GM19035 (cell line): ENCODE measurements at regions not wholly inside any gene's neighbourhood (a gene's known extent, or its start where the extent isn't known, plus 50 kb on each side); places are given as distances from the start of the nearest gene placed in this dataset.
A peak's percentile ranks its signal among the peaks of the same experiment; 100 is the strongest.

Experiments
- ATAC-seq: cut with Tn5 transposase; IDR thresholded peaks from one replicate; pipeline ENCODE4 v1.9.1; 2021; ENCODE audit not compliant: unreplicated experiment

DNA sequence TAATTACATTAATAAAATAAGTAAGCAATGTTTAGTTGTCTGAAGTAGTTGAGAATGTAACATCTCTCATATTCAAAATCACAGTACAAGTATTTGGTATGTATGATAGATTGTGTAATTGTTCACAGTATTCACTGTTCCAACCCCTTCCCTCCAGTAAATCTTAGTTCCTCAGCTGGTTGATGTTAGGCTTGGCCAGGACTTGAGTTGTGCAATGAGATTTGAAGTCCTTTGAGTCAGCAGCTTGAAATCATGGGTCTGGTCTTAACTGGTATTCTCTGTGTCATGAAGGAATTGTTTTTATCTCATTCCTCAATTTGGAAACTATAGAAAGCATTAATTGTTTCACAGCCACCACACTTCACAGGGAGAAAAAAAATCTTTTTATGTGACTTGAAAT, 477.1 kb downstream of the FSCB start:
- ATAC-seq: no peak

DNA sequence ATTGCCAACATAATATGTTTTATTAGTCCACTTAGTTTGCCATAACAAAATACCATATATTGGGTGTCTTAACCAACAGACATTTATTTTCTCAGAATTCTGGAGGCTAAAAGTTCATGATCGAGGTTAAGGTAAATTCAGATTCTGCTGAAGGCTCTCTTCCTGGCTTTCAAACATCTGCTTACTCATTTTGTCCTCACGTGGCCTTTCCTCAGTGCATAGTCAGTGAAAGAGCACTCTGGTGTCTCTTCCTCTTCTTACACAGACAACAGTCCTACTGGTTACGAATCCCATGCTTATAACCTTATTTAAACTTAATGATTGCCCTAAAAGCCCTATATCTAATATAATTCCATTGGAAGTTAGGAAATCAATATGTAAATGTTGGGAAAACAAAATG, 479.7 kb downstream of the FSCB start:
- ATAC-seq: no peak

DNA sequence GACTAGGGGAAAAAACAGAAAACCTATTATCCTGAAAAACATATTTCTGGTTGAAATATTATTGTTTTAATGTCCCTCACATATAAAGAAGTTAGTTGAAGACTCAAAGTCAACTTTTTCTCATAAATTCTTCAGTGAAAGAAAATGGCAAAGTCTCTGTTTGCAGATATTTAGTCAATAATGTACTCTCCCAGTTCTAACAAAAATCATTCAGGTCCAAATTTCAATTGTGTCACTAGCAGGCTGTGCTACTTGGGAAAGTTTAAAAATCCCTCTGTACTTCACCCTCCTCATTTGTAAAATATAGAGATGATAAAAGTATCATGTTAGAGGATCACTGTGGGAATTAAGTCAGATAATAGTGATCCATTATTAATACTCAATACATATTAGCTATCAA, 496.5 kb downstream of the FSCB start:
- no peak for ATAC-seq

DNA sequence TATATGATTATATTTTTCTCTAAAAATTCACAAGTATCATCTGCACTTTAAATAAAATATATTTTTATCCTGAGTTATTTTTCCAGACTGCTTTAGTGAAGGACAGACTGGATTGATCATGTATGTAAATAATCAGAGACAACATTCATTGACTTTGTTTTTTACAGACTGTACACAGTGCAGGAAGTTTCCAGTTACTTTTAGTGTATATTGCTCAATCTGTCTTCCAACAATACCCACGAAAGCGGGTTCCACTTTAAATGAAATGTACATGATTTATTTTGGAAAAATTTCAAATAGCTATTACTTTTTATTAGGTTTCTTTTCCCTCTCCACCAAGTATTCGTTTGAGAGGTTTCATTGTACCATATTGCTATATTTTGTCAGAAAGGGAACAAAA, 497.0 kb downstream of the FSCB start:
- ATAC-seq: no peak

DNA sequence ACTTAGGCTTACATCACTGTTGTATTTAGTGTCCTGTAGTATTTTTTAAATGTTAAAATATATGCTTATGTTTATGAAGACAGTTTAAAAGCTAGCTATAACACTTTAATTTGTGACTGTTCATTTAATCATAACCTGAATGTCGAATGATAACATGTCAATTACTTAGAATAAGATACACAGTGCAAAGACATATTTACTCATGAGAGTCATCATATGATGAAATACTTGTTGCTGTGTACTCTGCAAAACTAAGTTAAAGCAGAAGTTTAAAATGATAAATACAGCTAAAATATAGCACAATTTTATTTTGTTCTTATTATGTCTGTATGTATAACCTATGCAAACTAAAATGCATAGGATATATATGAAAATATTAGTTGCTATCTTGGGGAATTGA, 497.4 kb downstream of the FSCB start:
- ATAC-seq: no peak

DNA sequence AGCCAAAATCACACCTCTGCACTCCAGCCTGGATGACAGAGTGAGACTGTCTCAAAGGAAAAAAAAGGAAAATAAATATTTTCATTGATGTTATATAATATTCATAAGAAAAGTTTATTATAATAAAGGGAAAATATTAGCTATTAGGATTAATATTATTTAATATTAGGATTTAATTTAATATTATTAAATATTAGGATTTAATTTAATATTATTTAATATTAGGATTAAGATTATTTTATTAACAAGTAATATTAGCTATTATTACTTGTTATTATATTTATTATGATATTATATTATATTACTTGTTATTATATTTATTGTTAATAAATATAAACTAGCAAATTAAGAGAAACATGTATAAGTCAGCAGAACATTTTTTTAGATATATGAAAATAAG, 518.1 kb downstream of the FSCB start:
- ATAC-seq: no peak

DNA sequence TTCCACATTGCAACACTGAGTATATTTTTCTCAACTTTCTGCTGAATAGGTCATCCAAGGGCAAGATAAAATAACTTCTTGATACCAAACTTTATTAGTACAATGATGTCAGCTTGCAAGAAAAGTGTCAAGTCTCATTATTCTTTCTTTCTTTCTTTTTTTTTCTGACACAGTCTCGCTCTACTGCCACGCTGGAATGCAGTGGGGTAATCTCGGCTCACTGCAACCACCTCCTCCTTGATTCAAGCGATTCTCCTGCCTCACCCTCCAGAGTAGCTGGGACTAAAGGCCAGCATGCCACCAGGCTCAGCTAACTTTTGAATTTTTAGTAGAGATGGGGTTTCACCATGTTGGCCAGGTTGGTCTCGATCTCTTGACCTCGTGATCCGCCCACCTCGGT, 523.4 kb downstream of the FSCB start:
- no peak for ATAC-seq

DNA sequence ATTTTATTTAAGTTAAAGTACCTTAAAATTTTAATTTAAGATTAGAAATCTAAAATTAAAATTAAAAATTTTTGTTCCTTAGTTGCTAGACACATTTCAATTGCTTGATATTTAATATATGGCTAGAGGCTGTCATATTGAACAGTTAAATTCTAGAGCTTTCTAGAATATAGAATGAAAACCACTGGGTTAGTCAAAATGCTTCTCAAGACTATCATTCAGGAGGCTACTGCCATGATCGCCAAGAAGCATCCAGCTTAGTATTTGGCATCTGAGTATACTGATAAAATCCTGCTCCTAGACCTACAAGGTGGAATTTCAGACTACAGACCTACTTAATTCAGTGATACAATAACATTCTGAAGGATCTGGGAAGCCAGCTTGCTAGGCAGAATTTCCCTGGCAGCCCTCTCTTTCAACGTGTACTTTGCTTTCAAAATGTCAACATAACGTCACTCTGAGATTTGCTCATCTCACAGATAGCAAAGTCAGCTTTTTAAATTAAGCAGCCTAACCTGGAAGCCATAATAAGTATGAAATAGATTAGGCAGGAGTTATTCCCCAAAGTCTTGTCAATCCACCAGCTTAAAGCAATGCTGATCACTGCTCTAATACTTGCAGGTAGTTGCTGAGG, 525.8 kb downstream of the FSCB start:
- no peak for ATAC-seq

DNA sequence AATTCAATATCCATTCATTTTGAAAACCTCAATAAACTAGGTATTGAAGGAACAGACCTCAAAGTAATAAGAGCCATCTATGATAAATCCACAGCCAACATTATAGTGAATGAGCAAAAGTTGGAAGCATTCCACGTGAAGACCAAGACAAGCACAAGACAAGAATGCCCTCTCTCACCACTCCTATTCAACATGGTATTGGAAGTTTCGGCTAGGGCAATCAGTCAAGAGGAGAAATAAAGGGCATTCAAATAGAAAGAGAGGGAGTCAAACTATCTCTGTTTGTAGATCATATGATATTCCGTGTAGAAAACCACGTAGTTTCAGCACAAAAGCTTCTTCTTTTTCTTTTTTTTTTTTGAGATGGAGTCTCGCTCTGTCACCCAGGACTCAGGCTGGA, 550.3 kb downstream of the FSCB start:
- ATAC-seq: no peak

DNA sequence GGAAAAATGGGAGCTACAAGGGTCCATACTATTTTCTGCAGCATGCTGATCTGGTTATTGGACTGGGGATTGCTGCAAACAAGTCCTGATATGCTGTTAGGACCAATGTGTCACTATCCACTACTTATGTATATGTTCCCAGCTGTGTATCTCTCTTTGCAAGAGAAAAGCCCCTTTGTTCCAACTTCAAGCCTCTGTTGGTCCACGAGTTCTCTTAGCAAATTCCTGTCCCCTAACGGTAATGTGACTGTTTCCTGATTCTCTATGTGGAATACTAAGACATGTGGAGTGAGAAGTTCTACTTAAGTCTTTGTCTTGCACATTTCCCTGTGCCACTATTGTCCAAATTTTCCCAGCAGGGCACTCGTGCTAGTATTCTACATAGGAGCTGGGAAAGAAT, 557.7 kb downstream of the FSCB start:
- ATAC-seq: no peak

DNA sequence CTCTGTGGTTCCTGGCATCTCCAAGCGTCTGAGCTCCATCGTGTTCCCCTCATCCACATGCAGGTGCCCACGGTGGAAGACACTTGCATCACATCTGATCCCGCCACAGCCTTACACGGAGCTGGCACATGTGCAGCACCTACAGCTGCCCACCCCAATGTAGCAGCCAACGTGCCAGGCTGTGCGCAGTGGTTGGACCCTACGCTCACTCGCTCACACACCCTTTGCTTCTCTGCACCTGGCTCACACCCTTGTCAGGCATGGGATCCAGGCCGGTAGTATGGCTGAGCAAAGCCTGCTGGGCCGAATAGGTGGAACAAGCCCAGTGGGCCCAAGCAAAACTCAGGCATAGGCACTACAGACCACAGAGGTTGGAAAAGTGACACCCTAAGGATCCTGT, 567.2 kb downstream of the FSCB start:
- no peak for ATAC-seq

DNA sequence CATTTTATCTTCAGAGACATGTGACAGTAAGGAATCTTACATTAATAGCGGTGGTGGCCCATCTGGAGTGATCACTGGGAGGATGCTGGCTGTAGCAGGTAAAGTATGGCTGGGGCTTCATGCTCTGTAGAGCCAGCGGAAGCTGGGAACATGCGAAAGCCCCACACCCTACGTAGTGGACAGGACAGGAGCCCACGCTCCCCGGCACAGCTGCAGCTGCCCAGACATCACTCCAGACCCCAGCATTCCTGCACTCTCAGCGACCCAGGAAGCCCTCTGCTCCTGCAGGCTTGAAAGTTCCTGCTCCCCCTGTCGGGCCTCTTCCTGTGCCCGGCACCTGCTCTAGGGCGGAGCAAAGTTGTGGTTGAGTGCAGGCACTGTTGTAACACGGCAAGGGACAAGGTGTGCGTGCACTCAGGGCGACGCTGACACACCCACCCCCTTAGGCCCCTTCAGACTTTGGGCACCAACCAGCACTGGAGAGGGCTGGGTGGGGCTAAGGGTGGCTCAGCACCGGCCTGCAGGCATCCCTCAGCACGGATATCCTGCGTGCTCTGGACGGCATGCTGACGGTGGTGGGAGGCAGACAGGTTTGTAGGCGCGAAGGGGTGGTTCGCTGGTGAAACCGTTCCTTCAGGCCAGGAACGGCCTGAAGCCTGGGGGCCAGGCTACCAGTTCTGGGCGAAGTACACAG, 568.3 kb downstream of the FSCB start:
- ATAC-seq: no peak

DNA sequence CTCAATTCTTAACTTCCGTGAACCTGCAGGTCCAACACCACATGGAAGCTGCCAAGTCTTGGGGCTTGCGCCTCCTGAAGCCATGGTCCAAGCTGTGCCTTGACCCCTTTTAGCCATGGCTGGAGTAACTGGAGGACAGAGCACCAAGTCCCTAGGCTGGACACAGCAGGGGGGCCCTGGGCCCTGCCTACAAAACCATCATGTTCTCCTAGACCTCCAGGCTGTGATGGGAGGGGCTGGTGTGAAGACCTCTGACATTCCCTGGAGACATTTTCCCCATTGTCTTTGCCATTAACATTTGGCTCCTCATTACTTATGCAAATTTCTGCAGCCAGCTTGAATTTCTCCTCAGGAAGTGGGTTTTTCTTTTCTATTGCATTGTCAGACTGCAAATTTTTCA, 570.1 kb downstream of the FSCB start:
- ATAC-seq: no peak

DNA sequence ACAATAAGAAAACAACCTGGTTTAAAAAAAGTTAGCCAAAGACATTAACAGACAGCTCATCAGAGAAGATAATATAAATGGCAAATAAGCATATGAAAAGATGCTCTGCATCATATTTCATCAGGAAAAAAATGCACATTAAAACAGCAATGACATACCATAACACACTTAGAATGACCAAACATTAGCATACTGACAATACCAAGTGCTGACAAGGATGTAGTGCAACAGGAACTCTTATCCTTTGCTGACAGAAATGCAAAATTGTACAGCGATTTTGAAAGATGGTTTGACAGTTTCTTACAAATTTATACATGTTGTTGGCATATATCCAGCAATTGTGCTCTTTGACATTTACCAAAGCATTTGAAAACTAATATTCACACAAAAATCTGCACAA, 573.0 kb downstream of the FSCB start:
- ATAC-seq: no peak

DNA sequence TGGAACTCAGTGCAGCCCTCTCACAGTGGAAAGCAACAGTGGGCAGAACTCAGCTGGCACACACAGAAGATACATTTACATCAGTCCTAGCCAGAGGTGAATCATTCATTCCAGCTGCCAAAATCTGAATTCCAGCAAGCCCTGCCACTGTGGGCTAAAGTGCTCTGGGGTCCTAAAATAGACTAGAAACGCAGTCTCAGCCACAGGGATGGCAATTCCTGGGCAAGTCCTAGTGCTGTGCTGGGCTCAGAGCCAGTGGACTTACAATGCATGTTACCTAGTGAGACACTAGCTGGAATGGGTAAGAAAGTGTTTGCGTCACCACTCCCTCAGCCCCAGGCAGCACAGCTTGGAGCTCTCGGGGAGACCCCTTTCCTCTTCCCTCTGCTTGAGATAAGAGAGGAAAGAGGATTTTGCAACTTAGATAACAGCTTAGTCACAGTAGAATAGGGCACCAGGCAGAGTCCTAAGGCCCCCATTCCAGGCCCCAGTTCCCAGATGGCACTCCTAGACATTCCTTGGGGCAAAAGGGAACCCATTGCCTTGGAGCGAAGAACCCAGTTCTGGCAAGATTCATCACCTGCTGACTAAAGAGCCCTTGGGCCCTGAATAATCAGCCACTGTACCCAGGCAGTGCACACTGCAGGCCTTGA, 592.9 kb downstream of the FSCB start:
- no peak for ATAC-seq

DNA sequence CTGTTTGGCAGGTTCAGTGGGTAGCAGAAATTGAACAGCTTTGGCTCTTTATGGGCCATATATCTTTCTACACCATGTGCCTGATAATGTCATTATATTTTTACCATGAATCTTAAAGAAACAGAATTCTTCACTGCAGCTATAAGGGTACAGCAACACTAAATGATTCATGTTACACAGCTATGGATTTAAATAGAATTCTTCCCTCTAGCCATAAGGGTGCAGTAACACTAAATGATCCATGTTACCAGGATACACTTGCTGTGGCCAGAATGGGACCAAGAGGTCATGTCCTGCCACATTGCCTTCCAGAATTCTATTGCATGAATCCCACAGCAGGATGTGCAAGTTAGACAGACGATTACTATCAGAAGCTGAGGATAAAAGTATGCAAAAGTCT, 603.9 kb downstream of the FSCB start:
- no peak for ATAC-seq

DNA sequence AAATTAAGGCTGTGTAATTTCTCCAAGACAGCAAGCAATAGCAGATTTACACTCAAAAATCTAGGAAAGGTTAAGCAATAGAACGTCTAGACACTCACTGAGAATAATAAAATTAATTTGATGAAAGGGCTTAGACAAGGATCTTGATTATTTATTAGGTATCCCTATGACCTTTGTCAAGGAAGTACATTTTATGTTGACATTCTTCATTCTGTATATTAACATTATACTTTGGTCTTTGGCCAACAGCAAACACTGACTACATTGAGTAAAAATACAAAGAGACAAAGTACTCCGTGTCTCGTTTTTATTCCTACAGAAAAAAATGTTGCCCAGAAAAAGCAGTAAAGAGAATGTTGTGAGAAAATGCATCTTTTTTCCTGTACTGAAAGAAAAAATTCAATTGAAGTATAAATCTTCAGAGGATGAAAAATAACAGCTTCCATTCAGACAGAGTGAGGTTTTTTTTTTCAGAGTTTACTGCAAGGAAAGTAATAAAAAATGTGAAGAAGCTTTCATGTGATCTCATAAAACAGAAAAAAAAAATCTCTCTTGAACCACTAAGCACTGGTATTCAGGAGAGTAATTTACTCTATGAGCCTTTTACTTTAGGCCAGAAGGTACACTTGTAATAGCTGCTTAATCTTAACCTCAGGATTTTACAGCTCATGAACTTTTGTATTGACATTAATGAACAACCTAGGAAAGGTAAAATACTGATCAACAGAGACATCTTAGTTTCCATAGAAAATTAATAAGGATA, 605.0 kb downstream of the FSCB start:
- no peak for ATAC-seq

DNA sequence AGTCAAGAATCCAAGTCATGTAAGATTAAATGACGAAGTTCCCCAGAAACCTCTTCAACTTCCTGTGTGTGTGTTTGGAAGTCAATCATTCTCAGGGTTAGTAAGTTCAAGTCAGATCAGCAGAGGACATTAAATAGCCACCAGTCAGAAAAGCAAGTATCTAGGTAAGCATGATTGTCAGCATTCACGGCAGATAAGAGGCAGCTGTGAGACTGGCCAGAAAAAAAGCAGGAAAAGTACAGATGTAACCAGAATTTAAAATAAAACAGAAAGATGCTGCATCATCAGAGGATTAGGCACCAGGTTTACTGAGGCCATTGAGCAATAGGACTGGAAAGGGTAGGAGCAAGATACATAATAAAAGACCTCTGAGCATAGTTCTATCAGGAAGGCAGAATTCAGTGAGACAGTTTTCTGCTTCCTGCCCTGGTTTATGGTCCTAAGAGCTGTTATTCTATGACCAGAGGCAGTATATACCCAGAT, 606.9 kb downstream of the FSCB start:
- no peak for ATAC-seq

DNA sequence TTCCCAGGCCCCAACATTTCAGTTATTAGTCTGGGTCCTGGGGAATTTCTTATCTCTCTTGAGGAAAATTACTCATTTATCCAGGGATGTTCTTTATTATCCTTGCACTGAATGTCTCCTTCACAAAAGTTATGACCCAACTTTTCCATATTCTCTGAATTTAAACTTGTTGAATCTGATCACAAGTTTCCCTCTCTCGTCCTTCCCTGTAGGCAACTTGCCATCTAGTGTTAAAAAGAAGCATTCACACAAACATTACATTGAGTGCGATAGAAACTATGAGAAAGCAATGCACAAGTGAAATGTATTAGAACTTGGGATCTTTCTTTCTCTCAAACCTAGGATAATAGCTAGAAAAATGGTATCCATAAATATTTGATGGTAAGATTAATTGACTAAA, 608.4 kb downstream of the FSCB start:
- no peak for ATAC-seq

DNA sequence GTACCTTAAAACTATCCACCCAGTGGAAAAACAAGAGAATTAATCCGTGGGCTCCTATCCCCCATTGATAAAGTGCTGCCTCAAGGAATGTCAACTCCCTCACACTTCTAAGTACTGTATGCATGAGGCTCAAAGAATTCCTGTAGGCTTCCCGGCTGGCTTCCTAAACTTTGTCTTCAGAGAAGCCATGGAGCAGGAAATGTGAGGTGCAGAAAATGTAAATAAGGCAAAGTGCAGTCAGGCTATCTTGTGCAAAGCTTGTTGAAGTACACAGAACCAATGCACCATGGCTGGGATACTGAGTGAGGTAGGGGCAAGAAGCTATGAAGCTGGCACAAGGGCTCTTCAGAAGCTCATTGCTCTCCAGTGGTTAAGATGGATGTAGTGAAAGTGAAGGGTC, 611.0 kb downstream of the FSCB start:
- no peak for ATAC-seq

DNA sequence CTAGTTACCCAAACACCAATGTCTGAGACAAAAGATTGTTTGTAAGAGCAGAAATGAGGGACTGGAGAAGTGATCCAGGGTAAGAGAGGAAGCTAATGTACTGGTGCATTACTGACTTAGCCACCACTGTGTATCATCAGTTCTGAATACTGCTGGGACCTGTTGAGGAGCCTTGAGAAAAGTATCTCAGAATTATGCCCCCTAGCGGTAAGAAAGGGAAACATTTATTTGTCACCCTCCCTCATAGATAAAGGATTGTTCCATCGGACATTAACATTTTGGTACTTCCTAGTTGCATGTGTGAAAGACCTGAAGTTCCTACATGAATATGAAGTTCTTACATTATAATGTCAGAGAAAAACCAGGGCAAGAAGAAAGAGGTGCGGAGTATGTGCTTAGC, 612.5 kb downstream of the FSCB start:
- peak; percentile 72 for ATAC-seq

DNA sequence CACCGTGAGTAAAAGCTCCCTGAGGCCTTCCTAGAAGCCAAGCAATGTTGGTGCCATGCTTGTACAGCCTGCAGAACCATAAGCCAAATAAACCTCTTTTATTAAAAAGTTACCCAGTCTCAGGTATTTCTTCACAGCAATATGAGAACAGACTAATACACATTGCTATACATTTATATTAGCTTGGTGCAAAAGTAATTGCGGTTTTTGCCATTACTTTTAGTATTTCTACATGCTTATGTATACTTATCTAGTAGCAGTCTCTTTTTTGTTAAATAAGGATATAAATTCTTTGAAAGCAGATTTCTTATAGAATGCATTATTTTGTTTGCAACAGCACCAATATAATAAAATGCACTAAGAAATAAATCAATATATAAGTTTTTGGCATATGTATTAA, 619.6 kb downstream of the FSCB start:
- ATAC-seq: no peak
